ENCODE measurements at regions not wholly inside any gene's neighbourhood (a gene's known extent, or its start where the extent isn't known, plus 50 kb on each side); places are given as distances from the start of the nearest gene placed in this dataset.

DNA sequence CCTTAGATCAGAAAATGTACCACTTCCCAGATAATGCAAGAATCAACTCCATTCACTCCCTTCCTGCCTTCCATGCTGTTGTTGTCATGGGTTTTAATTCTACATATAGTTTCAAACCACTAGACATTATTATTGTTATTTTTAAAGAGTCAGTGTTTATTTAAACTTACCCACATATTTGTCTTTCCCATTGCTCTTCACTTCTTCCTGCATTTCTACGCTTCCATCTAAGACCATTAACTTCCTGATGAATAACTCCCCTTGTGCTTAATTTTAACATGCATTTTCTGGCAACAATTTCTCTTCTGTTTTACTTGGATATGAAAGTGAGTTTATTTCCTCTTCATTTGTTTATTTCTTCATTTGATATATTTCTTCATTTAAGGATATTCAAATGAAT, 127.1 kb upstream of the FHIT start:
- Histone ChIP-seq H3K36me3 (replicated peaks in 1 of 2; ENCODE audit: control insufficient read depth in 1 of 2, insufficient read depth in 2 of 2, low read length in 2 of 2) (no peaks in the 10 kb centered on the region), H3K4me1 (ENCODE audit: insufficient read depth, low read length) (no peaks in the 10 kb centered on the region), H3K27ac (ENCODE audit: extremely low read length, insufficient read depth, low read length) (no peak overlapping the region), H4K20me1 (ENCODE audit: insufficient read depth, low read length) (no peaks in the 10 kb centered on the region), H3K9ac (ENCODE audit: insufficient read depth, low read depth, low read length) (no peak overlapping the region), H3K4me2 (ENCODE audit: low read depth, low read length) (no peak overlapping the region), H3K27me3 (ENCODE audit: control insufficient read depth in 1 of 2, insufficient read depth in 2 of 2, low read length in 2 of 2) (no peaks in the 10 kb centered on the region), H3K79me2 (ENCODE audit: insufficient read depth, low read length) (no peaks in the 10 kb centered on the region), H3K4me3 (replicated peaks in 1 of 3; ENCODE audit: insufficient read depth in 1 of 3, low read depth in 2 of 3, low read length in 3 of 3) (no peak overlapping the region), H3K9me3 (ENCODE audit: low read length) (no peaks in the 10 kb centered on the region), H2AFZ (ENCODE audit: low read length) (no peak overlapping the region)
- POLR2A ChIA-PET, result no interaction called here
- no TSS peak for BruUV-seq (replicated peaks)
- WGBS (ENCODE audit: low lambda C conversion rate), result 7% methylated on average over 1 of the region's 1 CpG
- DNase-seq (ENCODE audit: low spot score), result no peak
- CTCF ChIA-PET (ENCODE audit: low intra/inter-chr PET ratio, low total read pairs), result no interaction called here
- TF ChIP-seq ZNF251 (CRISPR knock-in tag; IDR thresholded peaks at IDR 0.05) (no peak), STAT5B (CRISPR knock-in tag; IDR thresholded peaks at IDR 0.05) (no peak), ATF6 (CRISPR knock-in tag; conservative IDR thresholded peaks at IDR 0.05) (no peak), DNMT1 (CRISPR knock-in tag; IDR thresholded peaks at IDR 0.05) (no peak), JUNB (CRISPR knock-in tag; IDR thresholded peaks at IDR 0.05; ENCODE audit: borderline replicate concordance) (no peak), GABPA (IDR thresholded peaks at IDR 0.05; ENCODE audit: low read depth, low read length) (no peak), GABPA (CRISPR knock-in tag; IDR thresholded peaks at IDR 0.05; ENCODE audit: low read depth) (no peak), ZNF274 (CRISPR knock-in tag; IDR thresholded peaks at IDR 0.05) (no peak)
- FAIRE-seq, result no peak
- ATAC-seq, result no peak
- in situ Hi-C loops (cut with HindIII; ENCODE audit: extremely low pct_ligation_motif_present, low pct_unique_long_range_greater_than_20kb) (loop anchor here (10.0 kb wide), 1 partner anchor 624 kb away; no protein-coding TSS in a partner anchor), intact Hi-C loops (cut with micrococcal nuclease; ENCODE audit: unreplicated experiment) (no loop called here)
